Thoracic aorta (tissue), 2 donors: ENCODE measurements at regions not wholly inside any gene's neighbourhood (a gene's known extent, or its start where the extent isn't known, plus 50 kb on each side); places are given as distances from the start of the nearest gene placed in this dataset.

ENCODE experiments used
- ATAC-seq: fragments of 150-250 bp; one replicate; pipeline ENCODE4 v1.8.0; 2017; ENCODE audit warnings: low read depth; ENCODE audit not compliant: insufficient number of reproducible peaks, low FRiP score
- DNase-seq: peaks from one replicate; pipeline ENCODE4 v3.0.0-alpha.2; 2020; ENCODE audit warnings: low spot score
- H3K27ac ChIP-seq, 2 donors: fragments of 200-600 bp; sonication (generic); 1 replicate in 1 of 2; 2 replicates in 1 of 2; pipeline ENCODE4 v1.5.1; 2016; ENCODE audit warnings: mild to moderate bottlenecking in 2 of 2, moderate library complexity in 2 of 2
- H3K27me3 ChIP-seq: fragments of 200-600 bp; sonication (generic); replicated peaks from 2 replicates; pipeline ENCODE4 v1.6.0; 2016; ENCODE audit warnings: mild to moderate bottlenecking; ENCODE audit not compliant: insufficient read depth
- H3K36me3 ChIP-seq: fragments of 200-600 bp; sonication (generic); one replicate; pipeline ENCODE4 v1.5.1; 2016
- H3K4me1 ChIP-seq, 2 donors: fragments of 200-600 bp; sonication (generic); 1 replicate in 1 of 2; 2 replicates in 1 of 2; pipeline versions ENCODE4 v1.5.1 to v1.6.0; 2016; ENCODE audit warnings: low read depth in 2 of 2, mild to moderate bottlenecking in 1 of 2; ENCODE audit not compliant: control insufficient read depth in 1 of 2
- H3K4me3 ChIP-seq: fragments of 200-600 bp; sonication (generic); 2 replicates; pipeline ENCODE4 v1.5.1; 2016; ENCODE audit warnings: mild to moderate bottlenecking
- H3K9me3 ChIP-seq: fragments of 200-600 bp; sonication (generic); 2 replicates; pipeline ENCODE4 v1.5.1; 2016
- CTCF ChIP-seq: fragments of 200-600 bp; sonication (generic); IDR thresholded peaks from one replicate; pipeline ENCODE4 v1.5.1; 2019; ENCODE audit warnings: antibody characterized with exemption

GRCh38 chr5:68631884-68632283 lies 416.3 kb downstream of the PIK3R1 start:
- H3K36me3 ChIP-seq, result no peaks in the 10 kb centered on the region
- H3K4me1 ChIP-seq, result no peaks in the 10 kb centered on the region
- no peak for DNase-seq
- H3K9me3 ChIP-seq, result no peaks in the 10 kb centered on the region
- H3K27me3 ChIP-seq, result no peaks in the 10 kb centered on the region
- no peak for ATAC-seq
- no peak for TF ChIP-seq CTCF
- no peak overlapping the region for H3K4me3 ChIP-seq
- H3K27ac ChIP-seq, result no peak overlapping the region

GRCh38 chr5:68641211-68641610 lies 425.7 kb downstream of the PIK3R1 start:
- H3K27ac ChIP-seq, result no peak overlapping the region
- DNase-seq (no peak), ATAC-seq (no peak)
- no peaks in the 10 kb centered on the region for H3K36me3 ChIP-seq
- peaks cover 0 to 3% of the 10 kb centered on the region in 2 donors for H3K4me1 ChIP-seq
- no peaks in the 10 kb centered on the region for H3K27me3 ChIP-seq
- TF ChIP-seq CTCF, result no peak
- H3K9me3 ChIP-seq, result no peaks in the 10 kb centered on the region
- H3K4me3 ChIP-seq, result no peak overlapping the region

- Histone ChIP-seq H3K27me3 (no peaks in the 10 kb centered on the region), H3K27ac (no peak overlapping the region), H3K4me1 (peaks cover 0 to 5% of the 10 kb centered on the region in 2 donors), H3K4me3 (no peak overlapping the region), H3K36me3 (no peaks in the 10 kb centered on the region), H3K9me3 (no peaks in the 10 kb centered on the region)
- DNase-seq, result no peak
- no peak for ATAC-seq
- TF ChIP-seq CTCF, result no peak
These were observed 427.5 kb downstream of the PIK3R1 start for GRCh38 chr5:68643064-68643463.

GRCh38 chr5:68644971-68645370 lies 429.4 kb downstream of the PIK3R1 start:
- H3K27me3 ChIP-seq, result no peaks in the 10 kb centered on the region
- no peaks in the 10 kb centered on the region for H3K9me3 ChIP-seq
- TF ChIP-seq CTCF, result no peak
- no peak overlapping the region for H3K4me3 ChIP-seq
- no peak for ATAC-seq
- no peak for DNase-seq
- peaks cover 0 to 5% of the 10 kb centered on the region in 2 donors for H3K4me1 ChIP-seq
- H3K27ac ChIP-seq, result no peak overlapping the region
- H3K36me3 ChIP-seq, result no peaks in the 10 kb centered on the region

- Histone ChIP-seq H3K4me3 (no peak overlapping the region), H3K27ac (no peak overlapping the region), H3K9me3 (no peaks in the 10 kb centered on the region), H3K36me3 (no peaks in the 10 kb centered on the region), H3K27me3 (no peaks in the 10 kb centered on the region), H3K4me1 (peaks cover 0 to 5% of the 10 kb centered on the region in 2 donors)
- no peak for TF ChIP-seq CTCF
- no peak for ATAC-seq
- DNase-seq, result no peak
These were observed 430.6 kb downstream of the PIK3R1 start for GRCh38 chr5:68646144-68646543.
